Smooth muscle cell (in vitro differentiated cells): ENCODE measurements at regions not wholly inside any gene's neighbourhood (a gene's known extent, or its start where the extent isn't known, plus 50 kb on each side); places are given as distances from the start of the nearest gene placed in this dataset.

Experiments
- DNase-seq: peaks from one replicate; lab custom pipeline; 2025; ENCODE audit not compliant: unreplicated experiment; lab: John Stamatoyannopoulos, UW
- H2AFZ ChIP-seq: fragments of 200-600 bp; sonication (generic); 2 replicates; pipeline ENCODE4 v1.6.0; 2016; ENCODE audit warnings: antibody characterized with exemption, low read depth, mild to moderate bottlenecking
- H3F3A ChIP-seq: fragments of 200-600 bp; sonication (generic); 2 replicates; pipeline ENCODE4 v1.6.0; 2017; ENCODE audit warnings: antibody characterized with exemption, low read depth
- H3K27ac ChIP-seq: fragments of 200-600 bp; sonication (generic); 2 replicates; pipeline ENCODE4 v1.5.1; 2016; ENCODE audit warnings: low read depth, mild to moderate bottlenecking
- H3K27me3 ChIP-seq: fragments of 200-600 bp; sonication (generic); 2 replicates; pipeline ENCODE4 v1.6.1; 2016; ENCODE audit warnings: low read depth, mild to moderate bottlenecking
- H3K36me3 ChIP-seq: fragments of 200-600 bp; sonication (generic); 2 replicates; pipeline ENCODE4 v1.5.1; 2016; ENCODE audit warnings: low read depth
- H3K4me1 ChIP-seq: fragments of 200-600 bp; sonication (generic); 2 replicates; pipeline ENCODE4 v1.5.1; 2016; ENCODE audit warnings: low read depth
- H3K4me2 ChIP-seq: fragments of 200-600 bp; sonication (generic); 2 replicates; pipeline ENCODE4 v1.6.0; 2016; ENCODE audit warnings: mild to moderate bottlenecking
- H3K4me3 ChIP-seq: fragments of 200-600 bp; sonication (generic); 2 replicates; pipeline ENCODE4 v1.5.1; 2016; ENCODE audit warnings: mild to moderate bottlenecking
- H3K79me2 ChIP-seq: fragments of 200-600 bp; sonication (generic); 2 replicates; pipeline ENCODE4 v1.6.0; 2016; ENCODE audit warnings: low read depth, mild to moderate bottlenecking
- H3K9ac ChIP-seq: fragments of 200-600 bp; sonication (generic); 2 replicates; pipeline ENCODE4 v1.6.0; 2016; ENCODE audit warnings: low read depth
- H3K9me3 ChIP-seq: fragments of 200-600 bp; sonication (generic); replicated peaks from 2 replicates; pipeline ENCODE4 v1.5.1; 2016; ENCODE audit warnings: low read depth
- H4K20me1 ChIP-seq: fragments of 200-600 bp; sonication (generic); 2 replicates; pipeline ENCODE4 v1.6.0; 2016; ENCODE audit warnings: low read depth
- WGBS: methylation state at CpG from one replicate; pipeline ENCODE4 v1.1.7; 2016; ENCODE audit warnings: low lambda C conversion rate; 5-methylcytosine and 5-hydroxymethylcytosine counted together
- TF ChIP-seq, protein P1 (sequence below): fragments of 200-600 bp; sonication (generic); IDR thresholded peaks from 2 replicates; pipeline ENCODE4 v1.5.1; 2017; ENCODE audit warnings: borderline replicate concordance, mild to moderate bottlenecking, antibody characterized with exemption; ENCODE audit not compliant: insufficient read depth, poor library complexity, severe bottlenecking

DNA sequence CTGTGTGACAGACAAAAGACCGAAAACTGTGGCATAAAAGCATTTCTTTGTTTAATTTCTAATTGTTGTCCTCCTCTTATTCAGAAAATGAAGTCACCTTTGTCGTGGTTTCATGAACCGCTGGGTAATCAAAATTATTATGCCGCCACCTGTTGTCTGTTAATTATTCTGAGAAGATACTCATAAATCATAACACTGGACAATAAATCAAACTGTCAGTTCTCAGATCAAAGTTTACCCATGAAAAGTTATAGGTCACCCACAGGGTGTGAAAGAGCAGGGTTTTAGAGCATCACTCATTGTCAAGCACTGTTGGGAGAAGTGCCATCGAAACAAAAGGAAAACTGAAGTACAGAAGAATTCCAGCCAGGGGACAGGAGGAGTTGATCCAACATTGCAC is 474.3 kb downstream of the NR2F2 start:
- H3K27me3 ChIP-seq = no peaks in the 10 kb centered on the region
- no peaks in the 10 kb centered on the region for H4K20me1 ChIP-seq
- WGBS = 89% methylated on average over 5 of the region's 5 CpGs
- H3F3A ChIP-seq = no peaks in the 10 kb centered on the region
- no peaks in the 10 kb centered on the region for H3K79me2 ChIP-seq
- no peak overlapping the region for H2AFZ ChIP-seq
- no peak overlapping the region for H3K9ac ChIP-seq
- H3K27ac ChIP-seq = no peak overlapping the region
- no peaks in the 10 kb centered on the region for H3K36me3 ChIP-seq
- H3K4me2 ChIP-seq = no peak overlapping the region
- no peaks in the 10 kb centered on the region for H3K9me3 ChIP-seq
- no peak overlapping the region for H3K4me3 ChIP-seq
- TF ChIP-seq, protein P1, sequence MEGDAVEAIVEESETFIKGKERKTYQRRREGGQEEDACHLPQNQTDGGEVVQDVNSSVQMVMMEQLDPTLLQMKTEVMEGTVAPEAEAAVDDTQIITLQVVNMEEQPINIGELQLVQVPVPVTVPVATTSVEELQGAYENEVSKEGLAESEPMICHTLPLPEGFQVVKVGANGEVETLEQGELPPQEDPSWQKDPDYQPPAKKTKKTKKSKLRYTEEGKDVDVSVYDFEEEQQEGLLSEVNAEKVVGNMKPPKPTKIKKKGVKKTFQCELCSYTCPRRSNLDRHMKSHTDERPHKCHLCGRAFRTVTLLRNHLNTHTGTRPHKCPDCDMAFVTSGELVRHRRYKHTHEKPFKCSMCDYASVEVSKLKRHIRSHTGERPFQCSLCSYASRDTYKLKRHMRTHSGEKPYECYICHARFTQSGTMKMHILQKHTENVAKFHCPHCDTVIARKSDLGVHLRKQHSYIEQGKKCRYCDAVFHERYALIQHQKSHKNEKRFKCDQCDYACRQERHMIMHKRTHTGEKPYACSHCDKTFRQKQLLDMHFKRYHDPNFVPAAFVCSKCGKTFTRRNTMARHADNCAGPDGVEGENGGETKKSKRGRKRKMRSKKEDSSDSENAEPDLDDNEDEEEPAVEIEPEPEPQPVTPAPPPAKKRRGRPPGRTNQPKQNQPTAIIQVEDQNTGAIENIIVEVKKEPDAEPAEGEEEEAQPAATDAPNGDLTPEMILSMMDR = no peak
- no peak for DNase-seq
- no peaks in the 10 kb centered on the region for H3K4me1 ChIP-seq

- 86% methylated on average over 4 of the region's 4 CpGs for WGBS
Observed at GRCh38 chr15:96807361-96807760, 476.9 kb downstream of the NR2F2 start.

DNA sequence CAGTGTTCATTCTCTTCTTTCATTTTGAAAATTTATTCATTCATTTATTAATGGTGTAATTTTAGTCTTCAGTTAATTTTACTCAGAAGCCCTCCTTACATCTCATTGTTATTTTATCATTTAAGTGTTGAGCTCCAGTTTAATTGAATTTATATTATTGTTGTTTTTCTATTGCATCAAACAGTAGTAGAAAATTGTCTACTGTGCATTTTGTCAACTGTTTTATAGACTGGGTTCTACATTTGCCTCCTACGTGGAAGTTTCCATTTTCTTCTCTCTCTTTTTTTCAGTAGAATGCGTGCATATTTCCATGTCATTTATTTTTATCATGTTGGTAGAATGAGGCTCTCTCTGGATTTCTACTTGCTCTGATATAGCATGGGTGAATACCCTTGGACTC is 487.4 kb downstream of the NR2F2 start:
- no peak for DNase-seq
- TF ChIP-seq, protein P1 = no peak
- Histone ChIP-seq H4K20me1 (no peaks in the 10 kb centered on the region), H3F3A (no peaks in the 10 kb centered on the region), H3K27ac (no peak overlapping the region), H3K36me3 (no peaks in the 10 kb centered on the region), H3K79me2 (no peaks in the 10 kb centered on the region), H2AFZ (peak overlapping the region; percentile 23), H3K27me3 (no peaks in the 10 kb centered on the region), H3K9ac (no peak overlapping the region), H3K9me3 (no peaks in the 10 kb centered on the region), H3K4me2 (no peak overlapping the region), H3K4me3 (no peak overlapping the region), H3K4me1 (no peaks in the 10 kb centered on the region)
- 92% methylated on average over 2 of the region's 2 CpGs for WGBS

More at GRCh38 chr15:96807361-96807760, 476.9 kb downstream of the NR2F2 start:
- TF ChIP-seq, protein P1 = no peak
- Histone ChIP-seq H3K27ac (no peak overlapping the region), H3K4me3 (no peak overlapping the region), H3K36me3 (no peaks in the 10 kb centered on the region), H2AFZ (no peak overlapping the region), H4K20me1 (no peaks in the 10 kb centered on the region), H3F3A (no peaks in the 10 kb centered on the region), H3K4me1 (no peaks in the 10 kb centered on the region), H3K9ac (no peak overlapping the region), H3K4me2 (no peak overlapping the region), H3K27me3 (peaks cover 10% of the 10 kb centered on the region), H3K79me2 (no peaks in the 10 kb centered on the region), H3K9me3 (no peaks in the 10 kb centered on the region)
- no peak for DNase-seq

DNA sequence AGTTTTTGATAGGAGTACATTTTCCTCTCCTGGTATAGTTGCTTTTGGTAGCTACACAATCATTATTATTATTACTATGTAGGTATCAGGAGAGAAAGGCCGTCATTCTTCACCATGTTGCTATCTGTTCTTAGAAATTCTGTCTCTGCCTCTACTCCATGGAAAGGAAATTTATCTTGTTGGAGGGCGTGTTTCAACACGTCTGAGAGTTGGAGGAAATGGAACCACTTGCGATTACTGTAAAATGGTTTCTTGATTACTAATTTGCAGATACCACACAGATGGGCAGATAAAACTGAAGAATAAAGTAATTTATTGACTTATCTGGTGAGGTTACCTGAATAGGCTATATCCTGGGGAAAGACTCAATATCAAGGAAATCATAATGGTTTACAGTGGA is 488.4 kb downstream of the NR2F2 start:
- Histone ChIP-seq H3K4me2 (no peak overlapping the region), H3F3A (no peaks in the 10 kb centered on the region), H3K36me3 (no peaks in the 10 kb centered on the region), H3K27ac (no peak overlapping the region), H3K9ac (no peak overlapping the region), H3K27me3 (no peaks in the 10 kb centered on the region), H2AFZ (no peak overlapping the region), H3K79me2 (no peaks in the 10 kb centered on the region), H3K4me3 (no peak overlapping the region), H3K4me1 (no peaks in the 10 kb centered on the region), H4K20me1 (no peaks in the 10 kb centered on the region), H3K9me3 (no peaks in the 10 kb centered on the region)
- no peak for DNase-seq
- 90% methylated on average over 4 of the region's 4 CpGs for WGBS
- TF ChIP-seq, protein P1 = no peak
